Astrocyte of the cerebellum (primary cell): ENCODE measurements at regions not wholly inside any gene's neighbourhood (a gene's known extent, or its start where the extent isn't known, plus 50 kb on each side); places are given as distances from the start of the nearest gene placed in this dataset.
A peak's percentile ranks its signal among the peaks of the same experiment; 100 is the strongest.

ENCODE experiments used
- DNase-seq: peaks from one replicate; pipeline ENCODE4 v3.0.0-alpha.2; 2011; ENCODE audit warnings: low read depth
- H3K4me3 ChIP-seq: 2 replicates; pipeline ENCODE4 v1.5.1; 2011; ENCODE audit warnings: mild to moderate bottlenecking, low read depth, low read length, moderate library complexity
- CTCF ChIP-seq: IDR thresholded peaks from 2 replicates; pipeline ENCODE4 v1.5.1; 2012; ENCODE audit warnings: low read length, low read depth, moderate library complexity, mild to moderate bottlenecking; ENCODE audit errors: missing control alignments
- in situ Hi-C: cut with HindIII; loops from 2 replicates; pipeline ENCODE4 v1.10.0; 2017; ENCODE audit warnings: low sequenced_read_pairs

GRCh38 chr9:86662890-86663468, 284.3 kb downstream of the GAS1 start:
- no peak for TF ChIP-seq CTCF
- in situ Hi-C loops = no loop called here
- H3K4me3 ChIP-seq = no peak overlapping the region
- DNase-seq = no peak

DNA sequence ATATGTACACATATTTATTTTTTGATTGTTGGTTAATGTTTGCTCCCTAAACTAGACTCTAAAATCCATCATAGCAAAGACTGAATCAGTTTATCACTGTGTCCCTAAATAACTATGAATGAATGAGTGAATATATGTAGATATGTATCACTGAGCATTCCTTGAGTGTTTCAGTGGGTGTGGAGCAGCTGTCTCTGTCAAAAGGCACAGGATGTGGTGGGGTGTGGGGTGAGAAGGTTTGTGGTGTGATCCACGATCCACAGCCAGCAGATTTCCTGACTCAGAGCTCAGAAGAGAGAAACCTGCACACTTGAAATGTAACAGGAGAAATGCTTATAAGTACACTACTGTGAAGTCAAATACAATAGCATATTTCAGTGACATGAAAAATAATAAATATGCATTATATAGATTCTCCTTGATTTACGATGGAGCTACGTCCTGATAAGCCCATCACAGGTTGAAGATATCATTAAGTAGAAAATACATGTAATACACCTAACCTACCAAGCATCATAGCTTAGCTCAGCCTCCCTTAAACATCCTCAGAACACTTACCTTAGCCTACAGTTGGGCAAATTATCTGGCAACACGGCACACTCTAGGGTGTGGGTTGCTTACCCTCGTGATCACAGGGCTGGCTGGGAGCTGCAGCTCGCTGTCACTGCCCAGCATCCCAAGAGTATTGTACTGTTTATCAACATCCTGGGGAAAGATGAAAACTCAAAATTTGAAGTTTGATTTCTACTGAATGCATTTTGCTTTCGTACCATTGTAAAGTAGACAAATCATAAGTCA, 287.0 kb downstream of the GAS1 start:
- TF ChIP-seq CTCF = no peak
- peak; percentile 53 for DNase-seq
- no peak overlapping the region for H3K4me3 ChIP-seq
- in situ Hi-C loops = no loop called here

- in situ Hi-C loops = no loop called here
Observed at GRCh38 chr9:86659413-86660046, 287.8 kb downstream of the GAS1 start.

DNA sequence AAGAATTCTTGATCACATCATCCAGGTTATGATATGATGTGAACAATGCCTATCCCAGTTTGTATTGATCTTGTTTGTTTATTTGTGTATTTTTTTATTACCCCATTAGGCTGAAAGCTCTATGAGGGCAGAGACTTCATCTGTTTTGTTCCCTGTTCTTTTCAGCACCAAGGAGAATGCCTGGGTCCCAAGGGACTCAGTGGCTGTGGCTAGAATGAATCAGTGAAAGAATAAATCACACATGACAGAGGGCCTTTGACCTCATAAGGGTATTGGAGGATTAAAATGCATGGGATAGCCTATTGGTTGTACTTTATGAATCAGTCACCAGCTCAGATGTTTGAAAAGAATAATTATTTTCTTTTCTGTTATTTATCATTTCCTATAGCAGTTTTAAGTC, 292.2 kb downstream of the GAS1 start:
- H3K4me3 ChIP-seq = no peak overlapping the region
- DNase-seq = no peak
- in situ Hi-C loops = no loop called here
- no peak for TF ChIP-seq CTCF

More at GRCh38 chr9:86659413-86660046, 287.8 kb downstream of the GAS1 start:
- TF ChIP-seq CTCF = no peak
- no peak for DNase-seq
- no peak overlapping the region for H3K4me3 ChIP-seq

DNA sequence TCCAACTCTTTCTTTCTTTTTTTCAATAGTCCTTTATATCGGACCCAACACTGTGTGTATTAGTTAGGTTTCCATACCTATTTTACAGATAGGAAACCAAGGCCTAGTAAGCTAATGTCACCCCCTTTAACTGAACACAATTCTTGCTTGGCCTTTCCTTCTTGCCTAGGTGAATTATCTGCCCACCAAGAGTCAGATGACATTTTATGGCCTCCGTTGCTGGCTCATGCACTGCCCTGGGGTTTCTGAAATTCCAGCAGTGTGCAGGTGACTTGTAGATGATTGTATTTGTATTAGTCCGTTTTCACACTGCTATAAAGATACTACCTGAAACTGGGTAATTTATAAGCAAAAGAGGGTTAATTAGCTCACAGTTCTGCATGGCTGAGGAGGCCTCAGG, 293.8 kb downstream of the GAS1 start:
- no peak for TF ChIP-seq CTCF
- DNase-seq = no peak
- no peak overlapping the region for H3K4me3 ChIP-seq
- in situ Hi-C loops = no loop called here

DNA sequence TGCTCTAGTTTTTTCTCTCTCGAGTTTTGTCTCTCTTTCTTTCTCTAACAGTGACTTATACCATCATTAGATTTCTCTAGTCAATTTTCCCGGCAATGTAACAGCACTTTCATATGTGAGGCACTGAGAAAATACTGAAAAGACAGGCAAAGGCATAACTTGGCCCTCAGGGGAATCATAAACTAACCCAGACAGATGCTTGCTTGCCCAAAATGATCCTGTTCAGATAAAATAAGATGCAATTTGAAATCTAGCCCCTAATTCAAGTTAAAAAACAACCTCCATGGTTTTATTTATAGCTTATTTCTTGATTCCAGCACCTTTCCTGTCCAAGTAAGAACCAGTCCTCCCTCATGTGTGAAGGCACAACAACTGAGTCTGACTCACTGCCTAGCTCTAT, 294.6 kb downstream of the GAS1 start:
- no peak for TF ChIP-seq CTCF
- in situ Hi-C loops = no loop called here
- DNase-seq = no peak

More for the DNA sequence above, 294.6 kb downstream of the GAS1 start:
- H3K4me3 ChIP-seq = no peak overlapping the region
